Testis (tissue), 2 donors: ENCODE measurements at regions not wholly inside any gene's neighbourhood (a gene's known extent, or its start where the extent isn't known, plus 50 kb on each side); places are given as distances from the start of the nearest gene placed in this dataset.

Source experiments
- POLR2A ChIP-seq: fragments of 450-650 bp; IDR thresholded peaks from one replicate; pipeline ENCODE4 v1.6.1; 2017; ENCODE audit warnings: antibody characterized with exemption, mild to moderate bottlenecking, moderate library complexity
- TF ChIP-seq, protein P1 (sequence below), 3 experiments: fragments of 450-650 bp in 2 of 3; fragments of 200-600 bp in 1 of 3; sonication (generic) in 1 of 3; IDR thresholded peaks; one replicate each; pipeline ENCODE4 v1.5.1; 2016 to 2019; ENCODE audit warnings: antibody characterized with exemption in 3 of 3, mild to moderate bottlenecking in 2 of 3, moderate library complexity in 1 of 3

DNA sequence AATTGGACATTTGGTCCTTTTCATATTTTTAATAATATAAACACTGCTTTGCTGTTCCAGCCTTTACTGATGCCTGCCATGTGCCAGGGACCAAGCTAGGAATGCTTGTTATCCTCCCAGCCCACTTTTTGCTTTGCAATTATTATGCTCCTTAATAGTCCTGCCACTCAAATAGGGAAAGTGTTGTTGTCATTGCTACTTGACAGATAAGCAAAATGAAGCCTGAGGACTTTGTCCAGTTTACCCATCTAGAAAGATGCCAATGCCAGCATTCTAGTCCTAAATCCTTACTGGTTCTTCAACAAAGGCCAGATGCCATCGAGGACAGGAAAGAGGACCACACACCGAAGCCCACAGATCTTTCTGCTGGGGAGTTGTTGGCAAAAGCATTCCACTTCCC lies 246.5 kb downstream of the EMP1 start:
- TF ChIP-seq, protein P1, sequence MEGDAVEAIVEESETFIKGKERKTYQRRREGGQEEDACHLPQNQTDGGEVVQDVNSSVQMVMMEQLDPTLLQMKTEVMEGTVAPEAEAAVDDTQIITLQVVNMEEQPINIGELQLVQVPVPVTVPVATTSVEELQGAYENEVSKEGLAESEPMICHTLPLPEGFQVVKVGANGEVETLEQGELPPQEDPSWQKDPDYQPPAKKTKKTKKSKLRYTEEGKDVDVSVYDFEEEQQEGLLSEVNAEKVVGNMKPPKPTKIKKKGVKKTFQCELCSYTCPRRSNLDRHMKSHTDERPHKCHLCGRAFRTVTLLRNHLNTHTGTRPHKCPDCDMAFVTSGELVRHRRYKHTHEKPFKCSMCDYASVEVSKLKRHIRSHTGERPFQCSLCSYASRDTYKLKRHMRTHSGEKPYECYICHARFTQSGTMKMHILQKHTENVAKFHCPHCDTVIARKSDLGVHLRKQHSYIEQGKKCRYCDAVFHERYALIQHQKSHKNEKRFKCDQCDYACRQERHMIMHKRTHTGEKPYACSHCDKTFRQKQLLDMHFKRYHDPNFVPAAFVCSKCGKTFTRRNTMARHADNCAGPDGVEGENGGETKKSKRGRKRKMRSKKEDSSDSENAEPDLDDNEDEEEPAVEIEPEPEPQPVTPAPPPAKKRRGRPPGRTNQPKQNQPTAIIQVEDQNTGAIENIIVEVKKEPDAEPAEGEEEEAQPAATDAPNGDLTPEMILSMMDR (IDR thresholded peaks at IDR 0.05) = no peak
- no peak for TF ChIP-seq POLR2A
